Neural progenitor cell (in vitro differentiated cells): ENCODE measurements at regions not wholly inside any gene's neighbourhood (a gene's known extent, or its start where the extent isn't known, plus 50 kb on each side); places are given as distances from the start of the nearest gene placed in this dataset.

Experiments used
- DNase-seq: peaks from one replicate; pipeline ENCODE4 v3.0.0-alpha.2; 2016; ENCODE audit warnings: low spot score
- H2AFZ ChIP-seq: fragments of 200-600 bp; sonication (generic); replicated peaks from 2 replicates; pipeline ENCODE4 v1.6.1; 2016; ENCODE audit warnings: antibody characterized with exemption
- H3F3A ChIP-seq: fragments of 200-600 bp; sonication (generic); 2 replicates; pipeline ENCODE4 v1.6.1; 2016; ENCODE audit warnings: antibody characterized with exemption, low read depth
- H3K27ac ChIP-seq: fragments of 200-600 bp; sonication (generic); 2 replicates; pipeline ENCODE4 v1.5.1; 2016; ENCODE audit warnings: mild to moderate bottlenecking
- H3K27me3 ChIP-seq: fragments of 200-600 bp; sonication (generic); 2 replicates; pipeline ENCODE4 v1.6.1; 2016; ENCODE audit warnings: mild to moderate bottlenecking, moderate library complexity
- H3K36me3 ChIP-seq: fragments of 200-600 bp; sonication (generic); 2 replicates; pipeline ENCODE4 v1.5.1; 2016
- H3K4me1 ChIP-seq: fragments of 200-600 bp; sonication (generic); 2 replicates; pipeline ENCODE4 v1.6.1; 2016; ENCODE audit warnings: mixed run types
- H3K4me2 ChIP-seq: fragments of 200-600 bp; sonication (generic); 2 replicates; pipeline ENCODE4 v1.6.1; 2016
- H3K4me3 ChIP-seq: fragments of 200-600 bp; sonication (generic); 2 replicates; pipeline ENCODE4 v1.5.1; 2016
- H3K79me2 ChIP-seq: fragments of 200-600 bp; sonication (generic); 2 replicates; pipeline ENCODE4 v1.6.1; 2016; ENCODE audit warnings: low read depth
- H3K9ac ChIP-seq: fragments of 200-600 bp; sonication (generic); 2 replicates; pipeline ENCODE4 v1.6.1; 2016
- H3K9me3 ChIP-seq: fragments of 200-600 bp; sonication (generic); 2 replicates; pipeline ENCODE4 v1.5.1; 2016; ENCODE audit warnings: low read depth
- H4K20me1 ChIP-seq: fragments of 200-600 bp; sonication (generic); 2 replicates; pipeline ENCODE4 v1.6.1; 2016; ENCODE audit warnings: low read depth
- H3K27ac Mint-ChIP-seq: 3 replicates; pipeline ENCODE4 v1.8.0; 2021; ENCODE audit warnings: mixed read lengths
- H3K27me3 Mint-ChIP-seq: 2 replicates; pipeline ENCODE4 v1.8.0; 2022; ENCODE audit warnings: low read depth, mild to moderate bottlenecking, inconsistent platforms, moderate library complexity, mixed read lengths; ENCODE audit not compliant: insufficient read depth
- H3K36me3 Mint-ChIP-seq: 3 replicates; pipeline ENCODE4 v1.8.0; 2021; ENCODE audit warnings: mixed read lengths
- H3K4me1 Mint-ChIP-seq: 3 replicates; pipeline ENCODE4 v1.8.0; 2021; ENCODE audit warnings: mixed read lengths
- H3K4me3 Mint-ChIP-seq: 3 replicates; pipeline ENCODE4 v1.8.0; 2021; ENCODE audit warnings: mild to moderate bottlenecking, moderate library complexity, mixed read lengths
- H3K9me3 Mint-ChIP-seq: 3 replicates; pipeline ENCODE4 v1.8.0; 2020; ENCODE audit warnings: mixed read lengths
- EZH2 ChIP-seq: fragments of 200-600 bp; sonication (generic); IDR thresholded peaks from 2 replicates; pipeline ENCODE4 v1.6.1; 2017; ENCODE audit warnings: antibody characterized with exemption, mild to moderate bottlenecking, moderate library complexity
- EZH2phosphoT487 ChIP-seq: fragments of 200-600 bp; sonication (generic); IDR thresholded peaks from 2 replicates; pipeline ENCODE4 v1.6.1; 2017; ENCODE audit warnings: antibody characterized with exemption
- TF ChIP-seq, protein P1 (sequence below): fragments of 200-600 bp; sonication (generic); IDR thresholded peaks from 2 replicates; pipeline ENCODE4 v1.5.1; 2017; ENCODE audit warnings: antibody characterized with exemption, mild to moderate bottlenecking

DNA sequence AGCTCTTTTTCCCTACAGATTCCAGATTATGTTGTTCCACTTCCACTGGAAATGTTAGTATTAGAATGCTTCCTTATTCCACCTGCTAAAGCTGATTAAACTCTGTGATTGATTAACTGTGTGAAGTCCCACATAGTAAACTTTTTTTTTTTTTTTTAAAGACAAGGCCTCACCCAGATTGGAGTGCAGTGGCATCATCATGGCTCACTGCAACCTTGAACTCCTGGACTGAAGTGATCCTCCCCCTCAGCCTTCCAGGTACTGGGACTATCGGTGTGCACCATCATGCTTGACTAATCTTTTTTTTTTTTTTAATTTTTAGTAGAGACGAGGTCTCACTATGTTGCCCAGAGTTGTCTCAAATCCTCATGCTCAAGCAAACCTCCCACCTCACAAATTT, 108.5 kb upstream of the RBMS1 start:
- Mint-ChIP-seq H3K27ac (no peak overlapping the region), H3K9me3 (no peaks in the 10 kb centered on the region), H3K4me1 (no peaks in the 10 kb centered on the region), H3K4me3 (no peak overlapping the region), H3K27me3 (no peaks in the 10 kb centered on the region), H3K36me3 (no peaks in the 10 kb centered on the region)
- H3K4me1 ChIP-seq = peaks cover 7% of the 10 kb centered on the region
- H3K27ac ChIP-seq = no peak overlapping the region
- no peak overlapping the region for H2AFZ ChIP-seq
- no peak overlapping the region for H3K4me2 ChIP-seq
- TF ChIP-seq EZH2phosphoT487 = no peak
- TF ChIP-seq, protein P1, sequence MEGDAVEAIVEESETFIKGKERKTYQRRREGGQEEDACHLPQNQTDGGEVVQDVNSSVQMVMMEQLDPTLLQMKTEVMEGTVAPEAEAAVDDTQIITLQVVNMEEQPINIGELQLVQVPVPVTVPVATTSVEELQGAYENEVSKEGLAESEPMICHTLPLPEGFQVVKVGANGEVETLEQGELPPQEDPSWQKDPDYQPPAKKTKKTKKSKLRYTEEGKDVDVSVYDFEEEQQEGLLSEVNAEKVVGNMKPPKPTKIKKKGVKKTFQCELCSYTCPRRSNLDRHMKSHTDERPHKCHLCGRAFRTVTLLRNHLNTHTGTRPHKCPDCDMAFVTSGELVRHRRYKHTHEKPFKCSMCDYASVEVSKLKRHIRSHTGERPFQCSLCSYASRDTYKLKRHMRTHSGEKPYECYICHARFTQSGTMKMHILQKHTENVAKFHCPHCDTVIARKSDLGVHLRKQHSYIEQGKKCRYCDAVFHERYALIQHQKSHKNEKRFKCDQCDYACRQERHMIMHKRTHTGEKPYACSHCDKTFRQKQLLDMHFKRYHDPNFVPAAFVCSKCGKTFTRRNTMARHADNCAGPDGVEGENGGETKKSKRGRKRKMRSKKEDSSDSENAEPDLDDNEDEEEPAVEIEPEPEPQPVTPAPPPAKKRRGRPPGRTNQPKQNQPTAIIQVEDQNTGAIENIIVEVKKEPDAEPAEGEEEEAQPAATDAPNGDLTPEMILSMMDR = no peak
- TF ChIP-seq EZH2 = no peak
- no peaks in the 10 kb centered on the region for H3F3A ChIP-seq
- no peaks in the 10 kb centered on the region for H4K20me1 ChIP-seq
- H3K9me3 ChIP-seq = no peaks in the 10 kb centered on the region
- no peaks in the 10 kb centered on the region for H3K79me2 ChIP-seq
- DNase-seq = no peak
- H3K27me3 ChIP-seq = no peaks in the 10 kb centered on the region
- no peaks in the 10 kb centered on the region for H3K36me3 ChIP-seq
- no peak overlapping the region for H3K4me3 ChIP-seq
- H3K9ac ChIP-seq = no peak overlapping the region

DNA sequence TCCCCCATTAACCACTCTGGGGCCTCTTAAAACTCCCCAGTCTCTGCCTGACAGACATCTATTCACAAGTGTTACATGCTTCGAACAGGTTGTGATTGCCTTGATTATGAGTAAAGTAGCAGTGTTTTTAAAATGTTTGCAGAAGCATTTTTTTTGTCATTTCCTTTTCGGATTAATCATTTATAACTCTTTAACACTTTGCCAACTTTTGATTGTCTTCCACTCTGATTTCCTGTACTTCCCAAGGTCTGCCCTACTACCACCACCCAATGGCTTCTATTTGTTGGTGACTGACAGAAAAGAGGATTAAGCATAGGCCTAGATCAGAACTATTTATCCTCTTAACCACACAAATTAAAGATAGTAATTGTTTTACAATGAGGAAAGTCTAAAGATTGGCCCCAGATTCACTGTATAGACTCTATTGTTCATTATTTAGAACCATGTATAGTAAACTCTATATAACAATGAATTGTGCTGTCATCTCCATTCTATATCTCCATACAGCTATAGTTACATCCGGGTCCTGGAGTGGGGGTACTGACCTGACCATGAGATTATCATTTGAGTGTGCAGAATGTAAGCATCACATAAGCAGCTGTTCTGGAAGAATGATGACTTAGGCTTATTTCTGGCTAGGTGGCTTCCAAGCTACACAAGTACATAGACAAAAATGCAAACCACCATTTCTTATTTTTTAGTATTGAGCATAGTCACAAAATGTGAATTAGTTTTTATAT, 110.3 kb upstream of the RBMS1 start:
- no peaks in the 10 kb centered on the region for H3K27me3 ChIP-seq
- no peaks in the 10 kb centered on the region for H3K36me3 Mint-ChIP-seq
- no peak overlapping the region for H3K9ac ChIP-seq
- no peak overlapping the region for H3K4me3 ChIP-seq
- H2AFZ ChIP-seq = no peak overlapping the region
- no peaks in the 10 kb centered on the region for H3F3A ChIP-seq
- no peak overlapping the region for H3K27ac Mint-ChIP-seq
- H3K4me1 Mint-ChIP-seq = peaks cover 2% of the 10 kb centered on the region
- TF ChIP-seq EZH2phosphoT487 = no peak
- TF ChIP-seq, protein P1 = no peak
- no peak for TF ChIP-seq EZH2
- H3K27ac ChIP-seq = no peak overlapping the region
- H3K4me2 ChIP-seq = no peak overlapping the region
- no peaks in the 10 kb centered on the region for H3K9me3 Mint-ChIP-seq
- H3K79me2 ChIP-seq = no peaks in the 10 kb centered on the region
- no peaks in the 10 kb centered on the region for H3K36me3 ChIP-seq
- no peak for DNase-seq
- no peaks in the 10 kb centered on the region for H4K20me1 ChIP-seq
- H3K27me3 Mint-ChIP-seq = no peaks in the 10 kb centered on the region
- H3K4me3 Mint-ChIP-seq = no peak overlapping the region
- H3K4me1 ChIP-seq = peaks cover 7% of the 10 kb centered on the region
- no peaks in the 10 kb centered on the region for H3K9me3 ChIP-seq

DNA sequence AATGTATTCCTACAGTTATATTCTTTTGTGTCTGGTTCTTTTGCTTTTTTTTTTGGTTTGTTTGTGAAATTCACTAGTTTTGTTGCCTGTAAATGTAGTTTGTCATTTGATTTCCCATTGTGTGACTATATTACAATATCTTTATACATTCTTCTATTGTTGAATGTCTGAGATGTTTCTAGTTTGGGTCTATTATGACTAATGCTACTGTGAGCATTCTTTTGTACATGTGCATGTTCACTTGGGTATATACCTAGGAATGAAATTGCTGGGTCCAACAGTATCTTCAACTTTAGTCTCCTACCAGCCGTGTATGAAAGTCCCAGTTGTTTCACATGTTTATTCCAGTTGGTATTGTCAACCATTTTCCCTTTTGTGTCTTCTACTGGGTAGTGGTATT, 112.7 kb upstream of the RBMS1 start:
- no peak for DNase-seq
- Histone ChIP-seq H3K27me3 (no peaks in the 10 kb centered on the region), H3K9ac (no peak overlapping the region), H3K9me3 (no peaks in the 10 kb centered on the region), H3K79me2 (no peaks in the 10 kb centered on the region), H3K27ac (no peak overlapping the region), H3F3A (no peaks in the 10 kb centered on the region), H3K36me3 (no peaks in the 10 kb centered on the region), H2AFZ (no peak overlapping the region), H3K4me3 (no peak overlapping the region), H3K4me2 (no peak overlapping the region), H4K20me1 (no peaks in the 10 kb centered on the region), H3K4me1 (peaks cover 7% of the 10 kb centered on the region)
- no peak for TF ChIP-seq EZH2phosphoT487
- TF ChIP-seq, protein P1 = no peak
- no peak for TF ChIP-seq EZH2
- Mint-ChIP-seq H3K4me3 (no peak overlapping the region), H3K27ac (no peak overlapping the region), H3K4me1 (peaks cover 2% of the 10 kb centered on the region), H3K36me3 (no peaks in the 10 kb centered on the region), H3K27me3 (no peaks in the 10 kb centered on the region), H3K9me3 (no peaks in the 10 kb centered on the region)
